ENCODE measurements at regions not wholly inside any gene's neighbourhood (a gene's known extent, or its start where the extent isn't known, plus 50 kb on each side); places are given as distances from the start of the nearest gene placed in this dataset.

DNA sequence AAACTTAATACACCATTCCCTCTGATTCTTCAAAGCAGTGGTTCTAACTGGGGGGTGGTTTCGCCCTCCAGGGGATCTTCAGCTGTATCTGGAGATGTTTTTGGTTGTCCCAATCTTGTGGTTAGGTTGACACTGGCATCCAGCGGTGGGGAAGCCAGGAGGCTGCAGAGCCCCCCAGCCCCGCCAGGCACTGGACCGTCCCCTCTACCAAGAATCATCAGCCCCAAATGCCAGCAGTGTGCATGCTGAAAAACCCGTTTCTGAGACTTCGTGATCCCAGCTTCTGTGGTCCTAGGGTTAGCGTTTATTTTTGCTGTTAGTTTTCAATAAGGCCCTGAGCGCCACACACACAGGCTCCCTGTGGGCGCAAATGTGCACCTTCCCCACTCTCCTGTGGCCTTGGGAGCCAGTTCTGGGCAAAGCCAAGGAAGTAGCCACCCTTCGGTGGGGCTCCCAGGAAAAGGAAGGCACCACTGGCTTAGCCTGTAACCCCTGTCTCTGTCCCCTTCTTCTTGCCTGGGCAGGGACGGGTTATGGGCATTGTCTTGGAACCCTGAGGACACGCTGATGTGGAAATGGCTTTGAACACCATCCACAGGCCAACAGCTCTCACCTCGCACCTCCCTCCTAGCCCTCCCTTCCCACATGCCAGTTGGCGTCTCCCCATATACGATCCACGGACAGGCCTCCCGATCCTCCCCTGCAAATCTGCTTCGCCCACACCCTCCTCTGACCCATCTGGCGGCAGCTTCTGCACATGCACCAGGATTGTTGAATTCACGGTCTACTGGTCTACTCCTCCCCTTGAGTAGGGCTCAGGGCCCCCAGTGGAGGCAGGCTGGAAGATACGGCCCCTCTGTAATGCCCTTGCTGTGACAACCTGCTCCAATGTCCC is 71.4 kb upstream of the CCND1 start:
- no peak for DNase-seq (ENCODE audit: low read depth)
- no peak overlapping the region for H3K4me3 ChIP-seq (ENCODE audit: low read depth, low read length)
- no peak for TF ChIP-seq CTCF (IDR thresholded peaks at IDR 0.05; ENCODE audit: low read depth, low read length, missing control alignments)

DNA sequence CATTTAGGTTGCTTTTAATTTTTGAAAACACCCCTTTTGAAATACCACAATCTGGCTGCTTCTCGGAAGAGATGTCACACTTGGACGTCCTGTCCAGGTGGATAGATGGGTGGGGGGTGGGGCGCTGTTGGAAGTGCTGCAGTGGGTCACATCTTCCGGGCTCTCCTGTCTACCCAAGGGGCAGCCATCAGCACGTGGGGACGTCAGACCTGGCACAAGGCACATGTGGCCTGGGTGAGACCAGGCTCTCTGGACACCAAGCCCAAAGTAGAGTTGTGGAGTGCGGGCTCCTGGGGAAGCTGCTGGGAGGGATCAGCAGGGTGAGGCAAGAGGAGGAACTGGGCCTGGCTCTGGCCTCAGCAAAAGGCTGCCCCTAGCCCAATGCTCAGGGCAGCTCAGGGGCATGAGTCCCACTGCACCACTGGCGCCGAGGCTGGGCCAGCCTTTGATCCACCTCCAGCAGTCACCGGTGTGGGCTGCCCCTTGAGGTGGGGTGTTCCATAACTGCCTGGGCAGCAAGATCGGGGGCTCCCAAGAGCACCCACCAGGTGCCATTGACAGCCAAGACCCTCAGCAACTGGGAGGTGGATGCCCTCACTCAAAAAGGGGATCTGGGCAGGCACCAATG is 68.6 kb upstream of the CCND1 start:
- no peak for DNase-seq (ENCODE audit: low read depth)
- no peak overlapping the region for H3K4me3 ChIP-seq (ENCODE audit: low read depth, low read length)
- TF ChIP-seq CTCF (IDR thresholded peaks at IDR 0.05; ENCODE audit: low read depth, low read length, missing control alignments) = no peak

GRCh38 chr11:69572861-69573260 is 68.1 kb upstream of the CCND1 start:
- DNase-seq (ENCODE audit: low read depth) = no peak
- no peak overlapping the region for H3K4me3 ChIP-seq (ENCODE audit: low read depth, low read length)
- no peak for TF ChIP-seq CTCF (IDR thresholded peaks at IDR 0.05; ENCODE audit: low read depth, low read length, missing control alignments)

- TF ChIP-seq CTCF (IDR thresholded peaks at IDR 0.05; ENCODE audit: low read depth, low read length, missing control alignments) = no peak
- DNase-seq (ENCODE audit: low read depth) = no peak
- H3K4me3 ChIP-seq (ENCODE audit: low read depth, low read length) = no peak overlapping the region
Observed at GRCh38 chr11:69573761-69574607, 67.0 kb upstream of the CCND1 start.

DNA sequence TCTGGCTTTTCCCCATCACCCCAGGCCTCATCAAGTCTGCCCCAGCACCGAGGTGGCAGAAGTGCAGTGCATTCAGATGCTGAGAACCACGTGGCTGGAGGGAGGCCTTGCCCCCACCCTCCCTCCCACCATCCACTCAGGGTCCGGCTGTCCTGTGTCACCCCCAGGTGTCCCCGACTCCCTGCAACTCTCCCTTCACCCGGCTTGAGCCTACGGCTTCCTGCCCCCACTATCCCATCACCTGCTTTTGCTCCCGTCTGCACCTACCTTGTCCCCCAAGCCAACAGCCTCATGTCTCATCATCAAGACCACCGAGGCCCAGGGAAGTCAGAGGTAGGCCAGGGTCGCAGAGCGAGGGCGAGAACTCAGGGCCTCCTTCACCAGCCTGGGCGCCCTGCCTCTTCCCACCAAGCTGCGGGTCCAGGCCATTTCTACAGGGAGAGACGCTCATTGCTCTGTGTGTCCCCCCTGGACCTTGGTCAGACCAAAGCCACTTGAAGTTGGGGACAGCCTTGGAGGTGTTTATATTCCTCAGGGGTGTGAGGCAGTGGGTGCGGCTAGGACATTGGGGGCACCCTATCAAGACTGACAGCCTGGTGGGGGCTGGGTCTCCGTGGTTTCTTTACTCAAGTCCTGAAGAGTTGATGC is 66.2 kb upstream of the CCND1 start:
- TF ChIP-seq CTCF (IDR thresholded peaks at IDR 0.05; ENCODE audit: low read depth, low read length, missing control alignments) = no peak

DNA sequence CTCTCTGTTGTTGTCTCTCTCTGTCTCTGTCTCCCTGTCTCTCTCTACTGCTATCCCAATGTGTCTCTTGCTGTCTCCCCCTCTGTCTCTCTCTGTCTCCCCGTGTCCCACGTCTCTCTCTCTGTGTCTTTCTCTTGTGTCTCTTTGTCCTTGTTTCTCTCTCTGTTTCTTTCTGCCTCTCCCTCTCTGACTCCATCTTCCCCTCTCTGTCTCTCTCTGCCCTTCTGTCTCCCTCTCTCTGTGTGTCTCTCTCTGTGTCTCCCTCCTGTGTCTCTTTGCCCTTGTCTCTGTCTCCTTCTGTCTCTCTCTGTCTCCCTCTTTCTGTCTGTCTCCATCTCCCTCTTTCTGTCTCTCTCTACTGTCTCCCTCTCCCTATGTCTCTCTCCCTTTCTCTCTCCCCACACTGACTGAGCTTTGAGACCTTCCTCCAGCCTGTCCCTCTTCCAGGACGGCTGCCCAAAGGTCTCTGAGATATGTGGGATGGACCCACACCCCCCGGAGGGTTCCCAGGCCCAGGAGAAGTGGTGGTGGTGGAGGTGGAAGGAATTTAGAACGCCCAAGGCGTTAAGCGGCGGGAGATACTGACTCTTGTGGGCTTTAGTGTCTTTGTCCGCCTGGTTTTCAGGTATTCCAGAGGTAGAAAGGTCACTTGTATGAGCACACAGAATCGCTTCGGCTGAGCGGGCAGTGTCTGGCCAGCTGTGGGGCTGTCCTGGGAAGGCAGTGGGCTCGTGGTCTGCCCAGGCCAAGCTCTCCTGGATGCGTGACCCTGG is 65.5 kb upstream of the CCND1 start:
- TF ChIP-seq CTCF (IDR thresholded peaks at IDR 0.05; ENCODE audit: low read depth, low read length, missing control alignments) = no peak
- no peak overlapping the region for H3K4me3 ChIP-seq (ENCODE audit: low read depth, low read length)
- no peak for DNase-seq (ENCODE audit: low read depth)

More for the DNA sequence above, 66.2 kb upstream of the CCND1 start:
- DNase-seq (ENCODE audit: low read depth) = no peak
- no peak overlapping the region for H3K4me3 ChIP-seq (ENCODE audit: low read depth, low read length)

Measured in GM12864 (cell line).